ENCODE measurements at regions not wholly inside any gene's neighbourhood (a gene's known extent, or its start where the extent isn't known, plus 50 kb on each side); places are given as distances from the start of the nearest gene placed in this dataset.

DNA sequence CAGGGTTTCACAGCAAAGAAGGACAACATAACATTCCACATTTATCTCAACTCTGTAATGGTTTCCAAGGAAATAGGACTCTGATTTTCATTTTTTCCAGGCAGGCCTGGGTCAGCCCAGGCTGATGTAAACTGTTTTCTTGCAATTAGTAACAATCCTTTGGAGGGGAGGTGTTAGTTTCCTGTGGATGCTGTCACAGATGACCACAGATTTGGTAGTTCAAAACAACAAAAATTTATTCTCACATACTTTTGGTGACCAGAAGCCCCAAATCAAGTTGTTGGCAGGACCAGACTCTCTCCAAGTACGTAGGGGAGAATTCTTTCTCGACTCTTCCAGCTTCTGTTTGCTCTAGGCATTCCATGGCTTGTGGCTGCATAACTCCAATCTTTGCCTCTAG lies 88.0 kb downstream of the EDEM1 start:
- Histone ChIP-seq H3K27me3 (ENCODE audit: control insufficient read depth in 2 of 2, insufficient read depth in 2 of 2, low read length in 2 of 2) (no peaks in the 10 kb centered on the region), H2AFZ (ENCODE audit: insufficient read depth, low read depth, low read length, poor library complexity, severe bottlenecking) (no peak overlapping the region), H3K4me2 (replicated peaks; ENCODE audit: extremely low read depth, low read length, poor library complexity, severe bottlenecking) (no peak overlapping the region), H3K9ac (ENCODE audit: insufficient read depth, low read length, poor library complexity, severe bottlenecking) (no peak overlapping the region), H3K4me3 (replicated peaks in 1 of 3; ENCODE audit: low read depth in 2 of 3, low read length in 3 of 3) (no peak overlapping the region), H4K20me1 (ENCODE audit: insufficient read depth, low read length) (no peaks in the 10 kb centered on the region), H3K36me3 (replicated peaks in 1 of 2; ENCODE audit: control insufficient read depth in 1 of 2, insufficient read depth in 2 of 2, low read length in 2 of 2) (no peaks in the 10 kb centered on the region), H3K79me2 (ENCODE audit: insufficient read depth, low read length) (no peaks in the 10 kb centered on the region), H3K27ac (ENCODE audit: low read depth in 1 of 2, low read length in 2 of 2) (no peak overlapping the region), H3K9me3 (replicated peaks in 1 of 2; ENCODE audit: control insufficient read depth in 1 of 2, insufficient read depth in 1 of 2, low read length in 2 of 2) (peaks cover 0 to 5% of the 10 kb centered on the region in 2 donors), H3K4me1 (ENCODE audit: control insufficient read depth in 1 of 2, insufficient read depth in 2 of 2, low read length in 2 of 2) (peaks cover 10 to 13% of the 10 kb centered on the region in 2 donors)
- DNase-seq, result no peak
- no peak overlapping the region for H3K27ac Mint-ChIP-seq
- 94% methylated on average over 2 of the region's 2 CpGs for WGBS (ENCODE audit: insufficient coverage)
- no peak overlapping the region for H3K4me3 Mint-ChIP-seq
- H3K4me1 Mint-ChIP-seq, result peaks cover 8% of the 10 kb centered on the region
- intact Hi-C loops (cut with micrococcal nuclease), result no loop called here
- no peaks in the 10 kb centered on the region for H3K36me3 Mint-ChIP-seq
- TF ChIP-seq, protein P1, sequence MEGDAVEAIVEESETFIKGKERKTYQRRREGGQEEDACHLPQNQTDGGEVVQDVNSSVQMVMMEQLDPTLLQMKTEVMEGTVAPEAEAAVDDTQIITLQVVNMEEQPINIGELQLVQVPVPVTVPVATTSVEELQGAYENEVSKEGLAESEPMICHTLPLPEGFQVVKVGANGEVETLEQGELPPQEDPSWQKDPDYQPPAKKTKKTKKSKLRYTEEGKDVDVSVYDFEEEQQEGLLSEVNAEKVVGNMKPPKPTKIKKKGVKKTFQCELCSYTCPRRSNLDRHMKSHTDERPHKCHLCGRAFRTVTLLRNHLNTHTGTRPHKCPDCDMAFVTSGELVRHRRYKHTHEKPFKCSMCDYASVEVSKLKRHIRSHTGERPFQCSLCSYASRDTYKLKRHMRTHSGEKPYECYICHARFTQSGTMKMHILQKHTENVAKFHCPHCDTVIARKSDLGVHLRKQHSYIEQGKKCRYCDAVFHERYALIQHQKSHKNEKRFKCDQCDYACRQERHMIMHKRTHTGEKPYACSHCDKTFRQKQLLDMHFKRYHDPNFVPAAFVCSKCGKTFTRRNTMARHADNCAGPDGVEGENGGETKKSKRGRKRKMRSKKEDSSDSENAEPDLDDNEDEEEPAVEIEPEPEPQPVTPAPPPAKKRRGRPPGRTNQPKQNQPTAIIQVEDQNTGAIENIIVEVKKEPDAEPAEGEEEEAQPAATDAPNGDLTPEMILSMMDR (IDR thresholded peaks at IDR 0.05), result no peak
- no peaks in the 10 kb centered on the region for H3K27me3 Mint-ChIP-seq (ENCODE audit: low read depth in 3 of 3)
- H3K9me3 Mint-ChIP-seq, result peaks cover 1 to 12% (median 6%) of the 10 kb centered on the region in 7 donors

DNA sequence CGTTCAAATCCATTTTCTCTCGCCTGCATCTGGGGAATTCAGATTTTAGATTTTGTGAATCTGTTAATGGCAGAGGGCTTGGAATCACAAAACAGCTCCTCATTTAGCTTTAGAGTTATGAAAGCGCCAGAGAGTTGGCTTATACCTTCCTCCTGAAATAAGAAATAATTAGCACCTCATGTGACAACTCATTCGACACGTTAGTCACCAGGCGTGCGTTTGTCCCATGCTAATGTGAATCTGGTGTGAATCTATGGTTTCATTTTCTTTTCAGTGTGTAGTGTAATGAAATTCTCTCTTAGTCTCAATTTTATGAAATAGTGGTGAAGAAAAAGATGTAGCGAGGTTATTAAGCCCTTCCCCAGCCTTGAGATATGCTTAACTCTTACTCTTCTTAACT lies 89.4 kb downstream of the EDEM1 start:
- Histone ChIP-seq H3K79me2 (ENCODE audit: insufficient read depth, low read length) (no peaks in the 10 kb centered on the region), H3K27me3 (ENCODE audit: control insufficient read depth in 2 of 2, insufficient read depth in 2 of 2, low read length in 2 of 2) (no peaks in the 10 kb centered on the region), H2AFZ (ENCODE audit: insufficient read depth, low read depth, low read length, poor library complexity, severe bottlenecking) (no peak overlapping the region), H3K9ac (ENCODE audit: insufficient read depth, low read length, poor library complexity, severe bottlenecking) (no peak overlapping the region), H3K4me1 (ENCODE audit: control insufficient read depth in 1 of 2, insufficient read depth in 2 of 2, low read length in 2 of 2) (no peaks in the 10 kb centered on the region), H3K36me3 (replicated peaks in 1 of 2; ENCODE audit: control insufficient read depth in 1 of 2, insufficient read depth in 2 of 2, low read length in 2 of 2) (no peaks in the 10 kb centered on the region), H4K20me1 (ENCODE audit: insufficient read depth, low read length) (no peaks in the 10 kb centered on the region), H3K9me3 (replicated peaks in 1 of 2; ENCODE audit: control insufficient read depth in 1 of 2, insufficient read depth in 1 of 2, low read length in 2 of 2) (peaks cover 0 to 11% of the 10 kb centered on the region in 2 donors), H3K27ac (ENCODE audit: low read depth in 1 of 2, low read length in 2 of 2) (no peak overlapping the region), H3K4me3 (replicated peaks in 1 of 3; ENCODE audit: low read depth in 2 of 3, low read length in 3 of 3) (no peak overlapping the region), H3K4me2 (replicated peaks; ENCODE audit: extremely low read depth, low read length, poor library complexity, severe bottlenecking) (no peak overlapping the region)
- no peak for DNase-seq
- WGBS (ENCODE audit: insufficient coverage), result no CpG with 5 or more reads among the region's 8 CpGs
- intact Hi-C loops (cut with micrococcal nuclease), result no loop called here
- TF ChIP-seq, protein P1 (IDR thresholded peaks at IDR 0.05), result no peak
- Mint-ChIP-seq H3K9me3 (peaks cover 9 to 22% (median 10%) of the 10 kb centered on the region in 7 donors), H3K36me3 (no peaks in the 10 kb centered on the region), H3K4me3 (no peak overlapping the region), H3K27me3 (ENCODE audit: low read depth in 3 of 3) (no peaks in the 10 kb centered on the region), H3K4me1 (no peaks in the 10 kb centered on the region), H3K27ac (no peak overlapping the region)
